Panc1 (cell line): ENCODE measurements at regions not wholly inside any gene's neighbourhood (a gene's known extent, or its start where the extent isn't known, plus 50 kb on each side); places are given as distances from the start of the nearest gene placed in this dataset.

ENCODE experiments used
- ATAC-seq: fragments of 200-7000 bp; cut with Tn5 transposase; 2 replicates; pipeline ENCODE4 v1.9.1; 2020; ENCODE audit warnings: mild to moderate bottlenecking, moderate library complexity
- BruUV-seq: library from RNA; stranded (reverse); fragments of 400-500 nt; replicated peaks from 2 replicates; lab custom pipeline; 2021; lab: Mats Ljungman, UMichigan
- CTCF ChIA-PET: fragments of 300-600 bp; sonication (Branson Sonifier 250); formaldehyde crosslinking; loops from one replicate; lab custom pipeline; 2022; ENCODE audit warnings: antibody characterized with exemption; lab: Charles Lee
- POLR2A ChIA-PET: fragments of 300-600 bp; sonication (Branson Sonifier 250); formaldehyde crosslinking; loops from one replicate; lab custom pipeline; 2022; ENCODE audit warnings: antibody characterized with exemption; lab: Charles Lee
- DNase-seq: peaks from one replicate; pipeline ENCODE4 v3.0.0-alpha.2; 2010; ENCODE audit warnings: low read depth, low spot score
- H3K27ac ChIP-seq: 2 replicates; pipeline ENCODE4 v1.5.1; 2011; ENCODE audit warnings: mild to moderate bottlenecking, low read length, inconsistent platforms
- H3K27me3 ChIP-seq: fragments of 200-500 bp; sonication (Bioruptor generic); 2 replicates; pipeline ENCODE4 v1.6.0; 2014; ENCODE audit warnings: low read length, inconsistent platforms; ENCODE audit not compliant: control insufficient read depth, insufficient read depth
- H3K36me3 ChIP-seq: fragments of 200-500 bp; sonication (Bioruptor generic); 2 replicates; pipeline ENCODE4 v1.5.1; 2014; ENCODE audit warnings: inconsistent platforms, mild to moderate bottlenecking, low read length, moderate library complexity; ENCODE audit not compliant: control insufficient read depth, insufficient read depth
- H3K4me1 ChIP-seq: 2 replicates; pipeline ENCODE4 v1.5.1; 2011; ENCODE audit warnings: inconsistent platforms, mild to moderate bottlenecking, low read length, moderate library complexity; ENCODE audit not compliant: control insufficient read depth, insufficient read depth
- H3K4me3 ChIP-seq, 2 experiments: 2 replicates each; pipeline ENCODE4 v1.5.1; 2011 to 2012; ENCODE audit warnings: low read depth in 2 of 2, low read length in 2 of 2, mild to moderate bottlenecking in 2 of 2, inconsistent platforms in 1 of 2, moderate library complexity in 1 of 2
- H3K9me3 ChIP-seq: fragments of 200-500 bp; sonication (Bioruptor generic); 2 replicates; pipeline ENCODE4 v1.5.1; 2014; ENCODE audit warnings: low read depth, mild to moderate bottlenecking, inconsistent platforms, low read length, moderate library complexity; ENCODE audit not compliant: control insufficient read depth, insufficient read depth
- POLR2AphosphoS5 ChIP-seq: IDR thresholded peaks from 2 replicates; pipeline ENCODE4 v1.6.1; 2012; ENCODE audit warnings: mild to moderate bottlenecking, low read depth, low read length, moderate library complexity
- SIN3A ChIP-seq: IDR thresholded peaks from 2 replicates; pipeline ENCODE4 v1.6.1; 2012; ENCODE audit warnings: low read depth, mild to moderate bottlenecking, low read length, moderate library complexity, borderline replicate concordance; ENCODE audit not compliant: insufficient read depth
- TCF7L2 ChIP-seq: IDR thresholded peaks from 2 replicates; pipeline ENCODE4 v1.6.1; 2011; ENCODE audit warnings: mild to moderate bottlenecking, low read depth, low read length, inconsistent platforms
- in situ Hi-C: cut with HindIII; loops from 2 replicates; pipeline ENCODE4 v1.10.0; 2016; ENCODE audit warnings: low sequenced_read_pairs, low pct_unique_long_range_greater_than_20kb
- intact Hi-C: fragments of 100-400 bp; cut with micrococcal nuclease; formaldehyde crosslinking; loops from one replicate; pipeline ENCODE4 v1.10.0; 2022; ENCODE audit not compliant: unreplicated experiment
- TF ChIP-seq, protein P1 (sequence below), 2 experiments: IDR thresholded peaks; 2 replicates each; pipeline ENCODE4 v1.6.1; 2011 to 2012; ENCODE audit warnings: low read depth in 2 of 2, control low read depth in 1 of 2, low read length in 1 of 2, mild to moderate bottlenecking in 1 of 2, moderate library complexity in 1 of 2; ENCODE audit not compliant: insufficient read depth in 1 of 2
- TF ChIP-seq, protein P2 (sequence below): fragments of 450-650 bp; IDR thresholded peaks from 2 replicates; pipeline ENCODE4 v1.5.1; 2017; ENCODE audit warnings: mild to moderate bottlenecking

DNA sequence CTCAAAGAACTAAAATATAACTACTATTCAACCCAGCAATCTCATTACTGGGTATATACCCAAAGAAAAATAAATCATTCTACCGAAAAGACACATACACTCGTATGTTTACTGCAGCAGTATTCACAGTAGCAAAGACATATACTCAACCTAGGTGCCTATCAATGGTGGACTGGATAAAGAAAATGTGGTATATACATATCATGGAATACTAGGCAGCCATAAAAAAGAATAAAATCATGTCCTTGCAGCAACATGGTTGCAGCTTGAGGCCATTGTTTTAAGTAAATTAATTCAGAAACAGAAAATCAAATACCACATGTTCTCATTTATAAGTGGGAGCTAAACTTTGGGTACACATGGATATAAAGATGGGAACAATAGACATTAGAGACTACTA lies 266.2 kb upstream of the POU3F1 start:
- H3K27ac ChIP-seq, result no peak overlapping the region
- no TSS peak for BruUV-seq
- CTCF ChIA-PET, result no interaction called here
- no peaks in the 10 kb centered on the region for H3K36me3 ChIP-seq
- no peaks in the 10 kb centered on the region; the same call in 1 of the 2 replicates for H3K27me3 ChIP-seq
- H3K4me3 ChIP-seq, result no peak overlapping the region
- H3K9me3 ChIP-seq, result no peaks in the 10 kb centered on the region
- ATAC-seq (no peak), DNase-seq (no peak)
- H3K4me1 ChIP-seq, result no peaks in the 10 kb centered on the region
- TF ChIP-seq, protein P1, sequence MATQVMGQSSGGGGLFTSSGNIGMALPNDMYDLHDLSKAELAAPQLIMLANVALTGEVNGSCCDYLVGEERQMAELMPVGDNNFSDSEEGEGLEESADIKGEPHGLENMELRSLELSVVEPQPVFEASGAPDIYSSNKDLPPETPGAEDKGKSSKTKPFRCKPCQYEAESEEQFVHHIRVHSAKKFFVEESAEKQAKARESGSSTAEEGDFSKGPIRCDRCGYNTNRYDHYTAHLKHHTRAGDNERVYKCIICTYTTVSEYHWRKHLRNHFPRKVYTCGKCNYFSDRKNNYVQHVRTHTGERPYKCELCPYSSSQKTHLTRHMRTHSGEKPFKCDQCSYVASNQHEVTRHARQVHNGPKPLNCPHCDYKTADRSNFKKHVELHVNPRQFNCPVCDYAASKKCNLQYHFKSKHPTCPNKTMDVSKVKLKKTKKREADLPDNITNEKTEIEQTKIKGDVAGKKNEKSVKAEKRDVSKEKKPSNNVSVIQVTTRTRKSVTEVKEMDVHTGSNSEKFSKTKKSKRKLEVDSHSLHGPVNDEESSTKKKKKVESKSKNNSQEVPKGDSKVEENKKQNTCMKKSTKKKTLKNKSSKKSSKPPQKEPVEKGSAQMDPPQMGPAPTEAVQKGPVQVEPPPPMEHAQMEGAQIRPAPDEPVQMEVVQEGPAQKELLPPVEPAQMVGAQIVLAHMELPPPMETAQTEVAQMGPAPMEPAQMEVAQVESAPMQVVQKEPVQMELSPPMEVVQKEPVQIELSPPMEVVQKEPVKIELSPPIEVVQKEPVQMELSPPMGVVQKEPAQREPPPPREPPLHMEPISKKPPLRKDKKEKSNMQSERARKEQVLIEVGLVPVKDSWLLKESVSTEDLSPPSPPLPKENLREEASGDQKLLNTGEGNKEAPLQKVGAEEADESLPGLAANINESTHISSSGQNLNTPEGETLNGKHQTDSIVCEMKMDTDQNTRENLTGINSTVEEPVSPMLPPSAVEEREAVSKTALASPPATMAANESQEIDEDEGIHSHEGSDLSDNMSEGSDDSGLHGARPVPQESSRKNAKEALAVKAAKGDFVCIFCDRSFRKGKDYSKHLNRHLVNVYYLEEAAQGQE (IDR thresholded peaks at IDR 0.05; ENCODE audit: insufficient read depth in 1 of 2, low read depth in 2 of 2, low read length in 1 of 2), result no peak
- TF ChIP-seq TCF7L2 (no peak), POLR2AphosphoS5 (no peak), SIN3A (no peak)
- TF ChIP-seq, protein P2, sequence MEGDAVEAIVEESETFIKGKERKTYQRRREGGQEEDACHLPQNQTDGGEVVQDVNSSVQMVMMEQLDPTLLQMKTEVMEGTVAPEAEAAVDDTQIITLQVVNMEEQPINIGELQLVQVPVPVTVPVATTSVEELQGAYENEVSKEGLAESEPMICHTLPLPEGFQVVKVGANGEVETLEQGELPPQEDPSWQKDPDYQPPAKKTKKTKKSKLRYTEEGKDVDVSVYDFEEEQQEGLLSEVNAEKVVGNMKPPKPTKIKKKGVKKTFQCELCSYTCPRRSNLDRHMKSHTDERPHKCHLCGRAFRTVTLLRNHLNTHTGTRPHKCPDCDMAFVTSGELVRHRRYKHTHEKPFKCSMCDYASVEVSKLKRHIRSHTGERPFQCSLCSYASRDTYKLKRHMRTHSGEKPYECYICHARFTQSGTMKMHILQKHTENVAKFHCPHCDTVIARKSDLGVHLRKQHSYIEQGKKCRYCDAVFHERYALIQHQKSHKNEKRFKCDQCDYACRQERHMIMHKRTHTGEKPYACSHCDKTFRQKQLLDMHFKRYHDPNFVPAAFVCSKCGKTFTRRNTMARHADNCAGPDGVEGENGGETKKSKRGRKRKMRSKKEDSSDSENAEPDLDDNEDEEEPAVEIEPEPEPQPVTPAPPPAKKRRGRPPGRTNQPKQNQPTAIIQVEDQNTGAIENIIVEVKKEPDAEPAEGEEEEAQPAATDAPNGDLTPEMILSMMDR, result no peak
- intact Hi-C loops, result no loop called here
- in situ Hi-C loops, result no loop called here
- POLR2A ChIA-PET, result no interaction called here

DNA sequence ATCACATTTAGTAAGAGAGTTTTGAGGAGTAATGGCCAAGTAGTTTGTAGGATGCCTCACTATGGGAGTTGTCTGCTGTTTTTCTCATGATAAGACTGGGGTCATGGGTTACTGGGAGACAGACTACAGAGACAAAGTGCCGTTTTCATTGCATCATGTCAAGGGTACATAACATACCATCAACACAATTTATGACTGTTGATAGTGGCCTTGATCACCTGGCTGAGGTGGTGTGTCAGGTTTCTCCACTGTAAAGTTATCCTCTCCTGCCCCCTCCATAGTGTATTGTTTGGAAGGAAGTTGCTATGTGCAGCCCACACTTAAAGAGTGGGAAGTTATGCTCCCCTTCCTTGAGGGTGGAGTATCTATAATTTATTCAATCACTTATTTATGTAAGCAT lies 263.5 kb upstream of the POU3F1 start:
- no TSS peak for BruUV-seq
- DNase-seq (no peak), ATAC-seq (no peak)
- Histone ChIP-seq H3K27ac (no peak overlapping the region), H3K4me1 (no peaks in the 10 kb centered on the region), H3K36me3 (no peaks in the 10 kb centered on the region), H3K27me3 (peaks cover 11% of the 10 kb centered on the region; the same call in 1 of the 2 replicates), H3K4me3 (no peak overlapping the region), H3K9me3 (no peaks in the 10 kb centered on the region)
- in situ Hi-C loops, result no loop called here
- intact Hi-C loops, result no loop called here
- no peak for TF ChIP-seq SIN3A
- TF ChIP-seq POLR2AphosphoS5, result no peak
- TF ChIP-seq, protein P1 (IDR thresholded peaks at IDR 0.05; ENCODE audit: insufficient read depth in 1 of 2, low read depth in 2 of 2, low read length in 1 of 2), result no peak
- TF ChIP-seq TCF7L2, result no peak
- TF ChIP-seq, protein P2, result no peak
- CTCF ChIA-PET, result interaction anchor here (0.7 kb wide), 1 partner anchor 17 kb away, joined by 3 read pairs; no protein-coding TSS in a partner anchor
- POLR2A ChIA-PET, result interaction anchor here (0.7 kb wide), 1 partner anchor 11 kb away, joined by 3 read pairs; no protein-coding TSS in a partner anchor
